BE2C (cell line): ENCODE measurements at regions not wholly inside any gene's neighbourhood (a gene's known extent, or its start where the extent isn't known, plus 50 kb on each side); places are given as distances from the start of the nearest gene placed in this dataset.

Experiments
- DNase-seq: peaks from one replicate; pipeline ENCODE4 v3.0.0-alpha.2; 2020
- H3K27me3 ChIP-seq: fragments of 250-450 bp; sonication (Bioruptor Pico); 2 replicates; pipeline ENCODE4 v1.5.1; 2020; ENCODE audit warnings: mild to moderate bottlenecking
- H3K36me3 ChIP-seq: fragments of 250-450 bp; sonication (Bioruptor Pico); 2 replicates; pipeline ENCODE4 v1.5.1; 2020; ENCODE audit warnings: mild to moderate bottlenecking
- H3K4me1 ChIP-seq: fragments of 250-450 bp; sonication (Bioruptor Pico); 2 replicates; pipeline ENCODE4 v1.5.1; 2020
- H3K4me3 ChIP-seq: 2 replicates; pipeline ENCODE4 v1.5.1; 2011; ENCODE audit warnings: low read depth, low read length
- H3K9me3 ChIP-seq: fragments of 250-450 bp; sonication (Bioruptor Pico); 2 replicates; pipeline ENCODE4 v1.5.1; 2020
- TF ChIP-seq, protein P1 (sequence below): IDR thresholded peaks from 2 replicates; pipeline ENCODE4 v1.5.1; 2012; ENCODE audit warnings: mild to moderate bottlenecking, low read depth, low read length

DNA sequence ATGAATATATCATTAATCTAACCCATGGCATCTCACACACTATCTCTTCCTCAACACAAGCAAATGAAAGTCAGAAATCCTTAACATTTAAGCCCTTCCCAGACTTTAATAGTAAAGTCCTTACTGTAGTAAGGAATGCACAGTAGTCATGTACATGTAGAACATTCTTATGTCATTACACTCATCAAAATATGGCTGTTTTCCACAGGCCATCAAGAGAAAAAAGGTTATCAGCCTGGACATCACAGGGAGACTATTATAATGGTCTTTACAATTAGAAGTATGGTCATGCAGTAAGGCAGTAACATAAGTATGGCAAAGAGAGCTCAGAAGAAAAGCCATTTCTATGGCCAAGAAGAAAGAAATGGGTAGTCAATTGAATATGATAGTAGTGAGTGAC lies 121.2 kb downstream of the SLC6A15 start:
- DNase-seq, result no peak
- Histone ChIP-seq H3K27me3 (no peaks in the 10 kb centered on the region), H3K4me3 (no peak overlapping the region)

DNA sequence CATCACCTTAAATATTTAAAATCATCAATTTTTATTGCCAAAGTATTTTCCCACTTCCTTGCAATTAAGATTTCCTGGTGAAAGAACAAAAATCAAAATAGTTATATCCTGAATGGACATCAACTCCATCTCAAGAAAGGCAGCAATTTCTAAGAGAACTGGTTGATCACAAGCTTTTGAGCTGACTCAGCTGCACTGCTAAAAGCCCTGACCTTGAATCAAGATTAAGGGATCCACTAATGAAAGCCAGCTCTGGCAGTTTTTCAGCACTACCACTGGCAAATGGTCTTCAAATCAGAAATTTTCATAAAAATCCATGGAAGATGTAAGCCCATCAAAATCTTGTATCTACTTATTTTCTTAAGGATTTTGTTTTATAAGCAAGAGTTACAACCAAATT lies 123.4 kb downstream of the SLC6A15 start:
- Histone ChIP-seq H3K27me3 (no peaks in the 10 kb centered on the region), H3K9me3 (no peaks in the 10 kb centered on the region), H3K4me1 (peaks cover 10% of the 10 kb centered on the region), H3K36me3 (no peaks in the 10 kb centered on the region), H3K4me3 (no peak overlapping the region)
- DNase-seq, result no peak
- TF ChIP-seq, protein P1, sequence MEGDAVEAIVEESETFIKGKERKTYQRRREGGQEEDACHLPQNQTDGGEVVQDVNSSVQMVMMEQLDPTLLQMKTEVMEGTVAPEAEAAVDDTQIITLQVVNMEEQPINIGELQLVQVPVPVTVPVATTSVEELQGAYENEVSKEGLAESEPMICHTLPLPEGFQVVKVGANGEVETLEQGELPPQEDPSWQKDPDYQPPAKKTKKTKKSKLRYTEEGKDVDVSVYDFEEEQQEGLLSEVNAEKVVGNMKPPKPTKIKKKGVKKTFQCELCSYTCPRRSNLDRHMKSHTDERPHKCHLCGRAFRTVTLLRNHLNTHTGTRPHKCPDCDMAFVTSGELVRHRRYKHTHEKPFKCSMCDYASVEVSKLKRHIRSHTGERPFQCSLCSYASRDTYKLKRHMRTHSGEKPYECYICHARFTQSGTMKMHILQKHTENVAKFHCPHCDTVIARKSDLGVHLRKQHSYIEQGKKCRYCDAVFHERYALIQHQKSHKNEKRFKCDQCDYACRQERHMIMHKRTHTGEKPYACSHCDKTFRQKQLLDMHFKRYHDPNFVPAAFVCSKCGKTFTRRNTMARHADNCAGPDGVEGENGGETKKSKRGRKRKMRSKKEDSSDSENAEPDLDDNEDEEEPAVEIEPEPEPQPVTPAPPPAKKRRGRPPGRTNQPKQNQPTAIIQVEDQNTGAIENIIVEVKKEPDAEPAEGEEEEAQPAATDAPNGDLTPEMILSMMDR, result no peak

More for the DNA sequence above, 121.2 kb downstream of the SLC6A15 start:
- Histone ChIP-seq H3K36me3 (no peaks in the 10 kb centered on the region), H3K4me1 (peaks cover 4% of the 10 kb centered on the region), H3K9me3 (no peaks in the 10 kb centered on the region)
- TF ChIP-seq, protein P1, result no peak

DNA sequence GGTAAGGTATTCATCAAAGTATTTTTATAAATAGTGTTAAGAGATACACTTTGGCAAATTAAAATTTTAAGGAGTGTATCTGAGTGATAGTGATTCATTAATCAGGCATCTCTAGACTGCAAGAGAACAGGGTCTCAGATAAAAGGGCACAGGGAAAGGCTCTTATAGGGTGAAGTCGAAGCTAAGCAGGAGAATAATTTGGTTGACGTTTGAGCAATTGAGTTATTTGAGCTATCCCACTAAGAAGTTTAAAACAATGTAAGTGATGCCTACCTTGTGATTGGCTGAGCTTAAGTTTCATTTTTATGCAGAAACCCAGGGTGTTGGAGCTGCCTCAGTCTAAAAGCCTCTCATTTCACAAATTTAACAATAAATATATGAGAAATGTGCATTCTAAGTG lies 125.3 kb downstream of the SLC6A15 start:
- Histone ChIP-seq H3K9me3 (no peaks in the 10 kb centered on the region), H3K36me3 (no peaks in the 10 kb centered on the region), H3K27me3 (no peaks in the 10 kb centered on the region), H3K4me1 (peaks cover 10% of the 10 kb centered on the region), H3K4me3 (no peak overlapping the region)
- TF ChIP-seq, protein P1, result no peak
- DNase-seq, result no peak

DNA sequence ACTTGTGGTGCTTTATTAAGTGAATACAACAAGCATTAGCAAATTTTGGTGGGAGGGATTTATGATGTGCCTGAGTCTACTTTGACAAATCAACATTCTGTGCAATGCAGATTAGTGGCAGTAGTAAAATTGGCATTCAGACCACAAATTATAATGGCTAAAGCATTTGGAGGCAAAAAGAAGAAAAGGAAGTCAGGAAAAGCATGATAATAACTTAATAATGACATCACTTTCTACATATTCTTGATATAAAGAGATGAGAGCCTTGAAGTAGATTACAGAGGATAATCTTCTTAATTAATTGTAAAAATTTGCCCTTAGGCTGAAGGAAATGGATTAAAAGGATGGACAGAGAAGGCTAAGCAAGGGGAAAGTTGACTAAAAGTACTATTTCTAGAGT lies 126.0 kb downstream of the SLC6A15 start:
- no peaks in the 10 kb centered on the region for H3K36me3 ChIP-seq
- H3K4me1 ChIP-seq, result peaks cover 10% of the 10 kb centered on the region
- TF ChIP-seq, protein P1, result no peak
- H3K4me3 ChIP-seq, result no peak overlapping the region
- H3K27me3 ChIP-seq, result no peaks in the 10 kb centered on the region
- no peak for DNase-seq
- H3K9me3 ChIP-seq, result no peaks in the 10 kb centered on the region

GRCh38 chr12:84785951-84786350 lies 126.6 kb downstream of the SLC6A15 start:
- Histone ChIP-seq H3K36me3 (no peaks in the 10 kb centered on the region), H3K4me3 (no peak overlapping the region), H3K9me3 (no peaks in the 10 kb centered on the region), H3K27me3 (no peaks in the 10 kb centered on the region), H3K4me1 (peaks cover 10% of the 10 kb centered on the region)
- DNase-seq, result no peak
- TF ChIP-seq, protein P1, result no peak

- Histone ChIP-seq H3K9me3 (no peaks in the 10 kb centered on the region), H3K4me3 (no peak overlapping the region), H3K27me3 (no peaks in the 10 kb centered on the region), H3K36me3 (no peaks in the 10 kb centered on the region), H3K4me1 (peaks cover 10% of the 10 kb centered on the region)
- TF ChIP-seq, protein P1, result no peak
- DNase-seq, result no peak
Observed at GRCh38 chr12:84785281-84785680, 127.3 kb downstream of the SLC6A15 start.
